ENCODE measurements at regions not wholly inside any gene's neighbourhood (a gene's known extent, or its start where the extent isn't known, plus 50 kb on each side); places are given as distances from the start of the nearest gene placed in this dataset.

DNA sequence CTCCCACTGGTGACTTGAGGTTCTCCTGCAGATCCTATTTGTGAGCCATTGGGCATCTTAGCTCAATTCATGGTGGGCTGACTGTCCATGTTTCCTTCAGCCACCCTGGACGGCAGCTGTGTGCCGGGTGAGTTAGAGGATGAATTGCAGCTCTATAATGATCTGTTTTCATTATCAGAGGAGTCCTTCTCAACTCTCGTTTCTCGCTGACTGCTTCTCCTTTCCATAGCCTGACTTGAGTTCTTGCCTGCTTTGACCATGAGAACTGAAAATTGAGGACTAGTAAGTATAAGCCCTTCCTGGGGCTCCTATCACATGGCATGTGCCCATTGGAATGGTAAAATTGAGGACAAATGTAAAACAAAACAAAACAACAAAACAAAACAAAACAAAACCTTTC, 121.8 kb downstream of the CDC42EP3 start:
- no peak for DNase-seq

DNA sequence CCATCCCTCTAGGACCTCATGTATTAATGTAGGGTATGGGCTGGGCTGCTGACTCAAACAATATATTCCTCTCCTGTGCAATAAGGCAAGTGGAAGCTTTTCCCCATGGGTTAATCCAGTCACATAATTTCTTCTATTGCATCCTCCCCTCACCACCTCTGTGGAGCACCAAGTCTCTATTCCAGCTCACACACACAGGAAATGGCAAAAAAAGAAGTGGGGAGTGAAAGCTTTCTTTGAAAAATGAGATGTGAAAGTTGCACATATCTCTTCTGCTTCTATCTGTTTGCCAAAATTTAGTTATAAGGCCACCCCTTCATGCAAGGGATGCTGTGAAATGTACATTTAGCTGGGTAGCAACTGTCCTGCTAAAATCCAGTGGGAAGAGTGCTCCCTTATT, 121.3 kb downstream of the CDC42EP3 start:
- DNase-seq, result no peak

DNA sequence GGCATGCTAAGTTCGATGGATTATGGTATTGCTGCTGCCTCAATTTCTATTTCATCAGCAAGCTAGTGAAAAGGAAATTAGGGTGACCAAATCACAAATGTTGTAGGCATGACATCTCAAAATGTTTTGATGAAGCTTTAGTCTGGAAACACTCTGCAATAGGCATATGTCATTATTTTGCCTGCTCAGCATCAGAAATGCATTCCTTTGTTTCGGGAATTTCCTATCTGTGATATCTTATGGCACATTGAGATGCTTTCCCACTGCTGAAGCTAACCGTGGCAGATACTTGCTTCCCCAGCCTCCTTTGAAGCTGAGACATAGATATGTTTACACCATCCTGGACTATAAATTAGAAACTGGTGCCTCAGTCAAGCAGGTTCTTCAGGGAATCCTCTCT, 119.7 kb downstream of the CDC42EP3 start:
- no peak for DNase-seq

DNA sequence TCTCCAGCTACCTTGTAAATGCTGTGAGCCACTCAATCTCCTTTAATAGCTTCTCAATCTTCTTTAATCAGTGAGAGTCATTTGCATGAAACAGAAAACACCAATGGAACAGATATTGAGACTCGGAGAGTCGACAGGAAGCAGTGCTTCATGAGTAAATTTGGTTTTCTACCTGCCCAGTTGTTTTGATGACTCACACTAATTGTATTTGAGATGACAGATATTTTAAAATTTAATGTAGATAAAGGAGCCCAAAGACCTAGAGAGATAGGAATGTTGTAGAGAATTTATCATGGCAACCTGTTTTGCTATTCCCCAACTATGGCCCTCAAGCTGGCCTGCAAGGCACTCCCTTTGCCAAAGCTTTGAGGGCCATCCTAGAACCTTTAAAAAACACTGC, 119.1 kb downstream of the CDC42EP3 start:
- no peak for DNase-seq

DNA sequence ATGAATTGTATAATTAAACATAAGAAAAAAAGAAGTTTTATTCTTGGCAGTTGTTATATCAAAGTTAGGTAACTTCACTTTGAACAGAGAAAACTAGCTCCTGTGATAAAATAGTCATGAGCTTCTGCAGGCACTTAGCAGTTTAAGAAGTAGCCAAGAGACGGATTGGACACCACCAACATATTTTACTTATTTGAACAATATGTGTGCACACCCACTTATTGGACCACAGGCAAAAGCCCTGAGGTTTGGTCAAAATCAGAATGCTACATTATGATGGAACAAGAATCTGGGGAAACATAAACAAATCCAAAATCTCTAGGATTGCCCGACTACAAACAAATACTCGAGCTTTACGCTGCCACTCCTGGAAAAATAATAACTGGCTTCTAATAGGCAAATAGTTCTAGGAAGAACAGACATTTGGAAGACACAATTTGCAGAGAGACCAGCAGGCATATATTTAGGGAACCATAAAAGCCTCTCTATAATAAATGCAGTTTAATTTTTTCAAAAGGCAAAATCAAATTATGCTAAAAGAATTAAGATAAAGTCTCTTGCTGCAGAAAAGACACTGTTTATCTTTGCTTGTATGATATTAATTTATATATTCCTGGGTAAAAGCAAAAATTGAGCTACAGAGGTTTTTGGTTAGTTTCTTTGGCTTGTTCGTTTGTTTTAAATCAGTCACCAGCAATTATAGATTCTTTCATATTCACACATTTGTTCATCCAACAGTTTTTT, 117.9 kb downstream of the CDC42EP3 start:
- DNase-seq, result no peak

DNA sequence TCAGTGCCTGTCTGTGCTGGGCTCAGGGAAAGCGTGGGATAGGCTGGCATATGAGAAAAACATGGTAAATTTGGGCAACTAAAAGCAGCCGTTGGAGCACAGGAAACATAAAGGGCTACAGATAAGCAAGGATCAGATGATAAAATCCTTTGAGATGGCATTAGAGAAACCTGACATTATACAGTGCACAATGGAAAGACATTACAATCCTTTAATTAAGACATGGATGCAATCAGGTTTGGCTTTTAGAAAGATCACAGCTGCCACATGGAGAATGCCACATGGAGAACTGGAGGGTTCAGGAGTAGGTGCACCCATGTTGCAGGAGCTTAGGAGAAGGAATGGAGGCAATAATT, 117.3 kb downstream of the CDC42EP3 start:
- no peak for DNase-seq

DNA sequence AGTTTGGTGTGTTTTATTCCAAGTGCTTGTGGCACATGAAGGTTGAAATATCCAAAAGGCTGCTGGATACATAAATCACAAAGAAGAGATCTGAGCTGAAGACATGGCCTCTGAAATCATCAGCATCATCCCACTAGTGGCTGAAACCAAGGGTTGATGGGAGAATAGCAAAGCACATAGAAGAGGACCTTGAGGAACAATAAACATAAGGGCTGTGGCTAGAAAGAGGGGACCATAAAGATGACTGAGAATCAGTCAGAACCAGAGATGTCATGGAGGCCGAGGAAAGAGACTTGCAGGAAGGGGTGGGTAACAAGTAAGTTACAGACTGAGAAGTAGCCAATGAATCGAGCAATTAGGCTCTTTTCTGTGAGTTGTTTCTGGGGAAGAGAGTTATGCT, 116.8 kb downstream of the CDC42EP3 start:
- DNase-seq, result no peak

DNA sequence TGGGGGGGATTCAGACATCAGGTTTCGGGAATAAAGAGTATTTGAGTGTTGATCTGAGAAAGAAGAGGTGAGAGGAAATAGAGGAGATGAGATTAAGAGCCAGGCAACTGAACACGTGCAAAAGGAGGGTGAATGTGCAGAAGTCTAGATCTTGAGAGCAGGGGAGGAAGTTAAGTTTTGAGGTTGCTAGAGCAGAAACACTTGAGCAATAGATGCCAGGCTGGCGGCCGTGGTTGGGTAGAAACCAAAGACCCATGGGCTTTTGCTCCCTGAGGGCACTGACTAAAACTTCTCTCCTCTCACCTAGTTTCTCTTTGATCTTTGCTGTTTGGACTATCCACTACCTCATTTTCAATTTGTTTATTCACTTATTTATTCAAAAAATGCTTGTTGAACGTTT, 116.0 kb downstream of the CDC42EP3 start:
- peak; percentile 57 for DNase-seq

DNA sequence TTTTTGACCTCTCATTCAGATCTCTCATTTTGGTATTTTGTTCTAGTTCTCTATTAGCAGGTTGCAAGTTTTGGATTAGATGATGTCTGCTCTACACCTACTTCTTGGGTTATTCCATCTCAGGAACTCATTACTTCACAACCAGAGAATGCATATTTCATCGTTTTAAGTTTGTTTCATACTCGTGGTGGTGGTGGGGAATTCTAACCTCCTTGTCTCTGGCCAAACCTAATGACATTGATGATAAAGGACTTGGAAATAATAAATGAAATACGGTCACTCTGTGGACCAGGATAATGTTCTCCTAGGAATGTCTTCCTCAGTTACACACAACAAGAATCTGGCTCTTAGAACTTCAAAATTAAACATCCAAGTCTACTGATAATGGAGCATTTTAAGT, 115.2 kb downstream of the CDC42EP3 start:
- DNase-seq, result no peak

DNA sequence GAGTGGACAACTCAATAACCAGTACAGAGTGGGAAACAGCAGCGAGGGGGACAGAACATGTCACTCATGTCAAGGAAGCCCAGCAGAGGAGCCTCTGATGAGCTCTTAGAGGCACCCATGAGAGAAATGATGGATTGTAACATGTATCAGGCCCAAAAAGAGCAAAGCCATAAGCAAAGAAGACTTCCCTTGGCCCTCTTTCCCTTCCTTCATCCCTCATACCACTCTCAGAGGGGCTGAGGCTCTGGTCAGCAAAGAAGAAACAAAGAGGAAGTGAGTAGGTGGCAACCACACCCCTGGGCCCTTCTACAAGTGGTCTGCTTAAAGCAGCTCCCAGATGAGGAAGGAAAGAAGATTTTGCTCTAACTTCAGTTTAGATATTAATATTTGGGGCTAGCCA, 112.8 kb downstream of the CDC42EP3 start:
- no peak for DNase-seq

DNA sequence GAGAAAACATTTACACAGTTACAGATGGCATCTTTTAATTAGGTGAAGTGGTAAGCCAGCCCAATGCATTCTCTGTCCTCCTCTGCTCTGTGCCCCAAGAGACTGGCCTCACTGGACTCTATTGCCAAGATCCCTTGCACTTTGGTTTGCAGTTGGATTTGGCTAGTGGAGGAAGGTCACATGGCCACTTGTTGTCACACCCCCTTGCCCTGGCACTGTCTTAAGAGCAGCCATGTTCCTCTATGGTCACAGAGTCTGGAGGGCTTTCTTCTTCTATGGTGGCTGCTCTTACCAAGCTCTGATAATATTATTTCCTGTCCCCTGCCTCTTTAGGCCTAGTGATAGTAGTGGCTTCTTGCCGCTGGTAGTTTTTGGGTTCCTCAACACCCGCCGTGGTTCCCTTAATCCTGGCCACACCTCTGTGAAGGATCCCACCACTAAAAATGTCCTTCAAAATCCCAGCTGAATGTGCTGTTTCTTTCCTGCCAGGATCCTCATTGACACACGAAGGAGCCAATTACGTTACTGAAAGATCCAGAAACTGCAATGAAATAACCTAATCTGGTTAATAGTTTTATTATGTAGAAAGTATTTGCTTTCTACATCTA, 111.1 kb downstream of the CDC42EP3 start:
- no peak for DNase-seq

DNA sequence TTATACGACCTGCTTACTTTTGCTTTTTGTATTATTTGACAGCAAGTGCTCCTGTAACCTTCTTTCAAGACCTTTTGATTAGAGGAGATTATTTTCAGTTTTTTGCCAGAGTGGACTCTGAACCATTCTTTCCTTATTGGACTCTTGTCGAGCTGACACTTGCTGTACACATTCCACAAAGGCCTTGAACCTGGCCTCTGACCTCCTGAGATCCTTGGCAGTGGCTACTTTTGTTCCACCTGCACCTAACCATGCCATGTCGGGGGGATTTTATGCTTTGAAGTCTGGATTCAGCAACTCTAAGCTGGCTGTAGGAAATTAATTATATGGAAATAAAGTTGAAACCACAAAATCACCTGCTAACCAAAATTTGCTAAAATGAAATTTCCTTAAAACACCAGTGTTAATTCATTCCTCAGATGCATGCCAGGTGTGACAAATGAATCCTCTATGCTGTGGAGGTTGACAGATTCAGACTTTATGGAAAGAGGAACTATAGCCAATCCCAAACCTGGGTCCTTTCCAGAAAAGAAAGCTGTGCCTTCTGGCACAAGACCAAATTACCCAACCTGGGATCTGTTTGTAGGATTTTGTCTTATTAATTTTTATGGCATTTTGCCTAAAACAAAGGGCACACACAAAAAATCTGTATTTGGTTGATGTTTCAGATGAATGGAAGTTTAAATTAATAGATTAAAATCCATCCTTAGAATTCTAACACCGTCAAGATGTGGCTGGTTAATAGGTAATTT, 110.4 kb downstream of the CDC42EP3 start:
- DNase-seq, result no peak

DNA sequence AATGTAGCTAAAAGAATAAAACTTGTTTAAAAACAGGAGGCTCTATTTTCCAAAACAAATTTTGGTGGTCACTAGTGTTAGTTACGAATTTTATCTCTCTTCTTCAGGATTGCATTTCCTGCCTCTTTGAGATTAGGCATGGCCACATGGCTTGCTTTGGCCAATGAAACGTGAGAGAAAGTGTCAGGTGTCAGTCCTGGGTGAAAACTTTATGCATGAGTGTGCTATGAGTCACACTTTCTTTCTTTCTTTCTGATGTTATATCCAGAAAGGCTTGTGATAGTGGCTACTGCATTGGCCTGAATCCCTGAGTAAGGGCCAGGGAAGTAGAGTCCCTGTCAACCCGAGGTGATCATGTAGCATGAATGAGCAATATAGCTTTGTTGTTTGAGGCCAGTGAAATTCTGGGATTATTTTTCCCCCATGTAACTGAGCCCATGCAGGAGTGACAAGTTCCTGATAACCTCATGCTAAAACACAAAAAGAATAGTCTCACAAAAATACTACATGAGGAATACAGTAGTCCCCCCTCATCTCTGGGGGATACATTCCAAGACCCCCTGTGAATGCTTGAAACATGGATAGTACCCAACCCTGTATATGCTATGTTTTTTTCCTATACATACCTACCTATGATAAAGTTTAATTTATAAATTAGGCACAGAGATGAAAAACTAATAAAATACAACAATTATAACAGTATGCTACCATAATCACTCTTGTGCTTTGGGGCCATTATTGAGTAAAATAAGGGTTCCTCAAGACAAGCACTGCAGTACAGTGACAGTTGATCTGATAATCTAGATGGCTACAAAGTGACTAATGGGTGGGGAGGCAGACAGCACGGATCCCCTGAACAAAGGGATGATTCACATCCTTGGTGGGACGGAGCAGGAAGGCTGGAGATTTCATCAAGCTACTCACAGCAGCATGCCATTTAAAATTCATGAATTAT, 109.5 kb downstream of the CDC42EP3 start:
- DNase-seq, result no peak

DNA sequence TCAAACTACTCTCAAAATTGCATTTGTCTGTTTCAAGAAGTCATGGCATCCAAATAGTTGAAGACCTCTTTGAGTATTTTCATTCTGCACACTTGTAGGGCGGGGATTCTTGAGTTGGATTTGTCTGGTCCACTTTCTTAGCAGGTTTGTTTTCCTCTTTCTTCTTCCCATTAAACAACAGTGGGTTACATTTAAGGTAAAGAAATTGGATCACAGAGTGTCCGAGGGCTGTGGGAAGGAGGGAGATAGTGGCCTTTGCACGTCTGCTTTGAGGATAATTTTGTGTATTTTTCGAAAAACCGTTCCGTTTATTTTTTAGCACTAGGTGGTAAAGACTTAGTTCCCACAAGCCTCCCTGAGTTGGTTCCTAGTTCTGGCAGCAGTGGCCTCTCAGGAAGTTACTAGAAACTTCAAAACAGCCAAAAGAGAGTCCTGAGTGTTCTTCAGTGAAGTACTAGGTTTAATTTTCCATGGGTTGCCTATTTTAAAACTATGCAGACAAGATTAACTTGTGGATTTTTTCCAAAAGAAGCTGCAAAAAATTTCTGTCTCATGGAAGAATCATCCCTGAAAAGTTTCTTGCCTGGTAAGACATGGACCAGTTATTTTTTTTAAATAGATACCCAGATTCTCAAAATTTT, 107.9 kb downstream of the CDC42EP3 start:
- DNase-seq, result no peak

DNA sequence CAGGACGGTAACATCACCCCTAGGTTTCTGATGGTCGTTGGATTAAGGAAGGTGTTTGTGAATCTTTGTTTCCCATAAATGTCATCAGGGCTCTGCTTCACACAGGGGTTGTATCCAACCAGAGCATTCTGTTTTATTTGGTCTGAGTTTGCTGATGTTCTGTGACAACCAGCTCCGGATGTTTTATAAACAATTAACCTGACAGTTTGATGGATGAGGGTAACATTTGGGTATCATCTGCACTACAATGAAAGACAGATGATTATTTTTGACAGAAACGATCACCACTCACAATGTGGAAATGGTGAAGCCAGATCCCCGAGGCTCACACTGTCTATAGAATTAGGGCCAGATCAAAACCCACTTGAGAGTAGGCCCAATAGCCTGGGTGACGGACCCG, 107.1 kb downstream of the CDC42EP3 start:
- no peak for DNase-seq

DNA sequence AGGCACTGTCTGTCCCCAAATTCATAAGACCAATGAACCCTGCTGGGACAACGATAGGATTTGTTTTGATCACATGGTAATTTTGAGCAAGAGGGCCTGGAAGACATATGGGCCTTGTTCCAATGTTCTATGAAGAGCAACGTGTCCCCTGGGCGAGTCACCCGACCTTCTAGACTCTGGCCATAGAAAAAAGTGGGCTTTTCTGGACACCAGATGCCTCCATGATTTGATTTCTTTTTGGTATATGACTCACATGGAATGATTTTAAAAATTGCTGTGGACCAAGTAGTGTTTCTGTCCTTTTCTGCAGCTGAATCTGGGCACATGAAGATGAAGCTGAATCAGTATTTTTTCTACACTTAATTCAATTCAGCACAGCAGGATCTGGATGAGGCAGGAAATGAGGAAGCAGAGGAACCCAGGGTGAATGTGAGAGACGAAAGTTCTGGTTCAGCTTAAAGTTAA, 104.9 kb downstream of the CDC42EP3 start:
- no peak for DNase-seq

DNA sequence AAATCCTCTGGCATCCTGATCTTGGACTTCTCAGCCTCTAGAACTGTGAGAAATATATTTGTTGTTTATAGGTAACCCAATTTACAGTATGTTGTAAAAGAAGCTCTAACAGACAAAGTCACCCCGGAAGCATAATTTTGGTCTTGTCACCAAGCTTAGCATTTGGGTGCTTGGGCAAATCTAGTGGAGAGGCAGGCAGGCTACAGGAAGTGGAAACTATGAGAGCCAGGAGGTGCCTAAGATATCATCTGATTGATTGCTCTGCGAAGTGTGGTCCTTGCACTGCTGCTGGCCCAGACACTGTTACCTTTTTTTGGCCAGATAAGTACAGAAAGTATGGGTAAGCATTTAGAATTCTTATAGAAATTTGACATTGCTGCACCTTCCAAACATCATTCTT, 102.9 kb downstream of the CDC42EP3 start:
- DNase-seq, result no peak

DNA sequence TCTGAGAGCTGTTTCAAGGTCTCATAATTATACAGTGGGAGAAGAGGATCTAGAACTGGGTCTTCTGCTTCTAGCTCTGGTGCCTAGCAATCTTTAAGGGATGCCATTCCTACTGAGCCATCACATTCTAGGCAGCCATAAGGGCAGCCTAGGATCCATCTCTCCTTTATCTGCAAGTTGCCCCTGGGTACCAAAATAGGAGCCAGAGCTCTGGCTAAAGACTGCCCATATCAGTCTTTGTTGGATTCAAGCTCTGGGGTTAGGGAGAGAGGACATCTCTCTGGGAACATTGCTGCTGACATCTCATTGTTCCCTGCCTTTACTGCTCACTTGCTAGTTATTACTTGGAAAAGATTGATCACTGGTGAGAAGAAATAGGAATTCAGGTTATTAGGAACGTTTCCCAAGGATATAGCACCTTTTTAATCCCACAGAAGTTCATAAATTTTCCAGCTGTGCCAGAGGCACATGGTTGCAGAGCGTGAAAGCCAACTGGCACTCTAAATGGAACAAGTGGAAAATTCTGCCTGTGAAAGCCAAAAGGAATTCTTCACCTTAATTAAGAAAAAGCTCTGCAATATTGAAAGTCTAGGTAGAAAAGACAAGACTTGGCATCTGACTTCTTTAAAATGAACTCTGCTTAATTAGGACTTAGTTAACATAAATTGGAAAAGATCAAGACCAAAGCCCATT, 102.2 kb downstream of the CDC42EP3 start:
- DNase-seq, result no peak

DNA sequence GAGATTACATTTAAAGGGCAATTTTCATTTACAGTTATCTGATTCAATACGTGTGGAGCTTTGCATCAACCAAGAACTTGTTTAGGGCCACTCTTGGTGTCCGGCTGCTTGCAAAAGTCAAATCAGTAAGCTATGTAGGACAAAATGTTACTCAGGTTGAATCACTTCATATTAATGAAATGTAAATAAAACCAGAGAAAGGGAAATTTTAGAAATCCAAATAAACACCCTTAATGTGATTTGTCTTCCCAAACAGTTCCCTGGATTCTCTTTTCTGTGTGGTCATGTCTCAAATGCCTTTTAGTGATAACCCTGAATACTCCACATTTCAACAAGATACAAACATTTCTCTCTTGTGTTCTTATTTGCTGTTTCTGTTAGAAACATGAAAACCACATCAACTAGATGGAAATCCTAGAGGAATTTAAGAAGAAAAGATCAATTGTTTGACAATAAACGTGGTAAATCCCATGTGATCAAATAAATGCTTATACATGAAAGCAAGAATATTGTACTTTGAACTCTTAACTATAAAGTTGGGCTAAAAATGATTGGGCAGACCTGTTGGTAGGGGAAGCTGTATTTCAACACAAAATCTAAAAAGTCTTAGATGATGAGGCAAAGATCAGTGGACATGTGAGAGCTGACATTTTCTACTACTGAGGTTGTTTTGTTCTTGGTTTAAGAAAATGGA, 101.3 kb downstream of the CDC42EP3 start:
- no peak for DNase-seq

DNA sequence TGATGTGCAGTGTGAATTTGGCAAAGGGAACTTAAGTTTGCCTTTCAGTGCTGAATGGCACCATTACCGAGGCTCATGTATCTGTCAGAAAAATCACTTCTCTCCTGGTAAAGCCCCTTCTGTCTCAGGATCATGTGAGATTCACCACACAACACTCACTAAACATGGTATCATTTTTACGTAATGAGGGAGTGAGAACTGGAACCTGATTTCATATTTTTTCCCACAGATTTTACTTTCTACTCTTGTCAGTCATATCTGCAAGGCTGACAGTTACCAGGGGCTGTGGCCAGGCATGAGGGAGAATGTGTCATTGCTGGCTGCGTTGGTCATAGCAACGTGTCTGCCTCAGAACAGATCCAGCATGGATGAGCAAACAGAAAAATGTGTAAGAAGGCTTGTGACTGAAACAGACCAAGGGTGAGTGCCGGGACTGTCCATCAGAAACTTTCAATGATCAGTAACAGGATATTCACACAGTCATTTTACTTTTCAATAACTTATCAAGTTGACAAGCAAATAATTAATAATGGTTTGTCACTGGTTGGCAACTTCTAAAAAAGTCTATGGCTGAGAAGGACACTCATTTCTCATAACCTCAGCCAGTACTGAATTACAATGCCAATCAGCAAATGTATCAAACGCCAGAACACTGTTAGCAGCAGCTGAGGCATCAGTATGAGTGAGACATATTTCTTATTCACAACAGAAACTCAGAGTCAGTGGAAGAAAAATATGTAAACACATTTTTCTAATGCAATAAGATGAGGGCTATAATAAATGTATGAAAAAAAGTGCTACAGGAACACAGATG, 100.5 kb downstream of the CDC42EP3 start:
- no peak for DNase-seq

Measured in DMS79 (cell line).